Breast epithelium (tissue), 3 donors: ENCODE measurements at regions not wholly inside any gene's neighbourhood (a gene's known extent, or its start where the extent isn't known, plus 50 kb on each side); places are given as distances from the start of the nearest gene placed in this dataset.
A peak's percentile ranks its signal among the peaks of the same experiment; 100 is the strongest.

Source experiments
- CTCF ChIP-seq, 3 donors: fragments of 450-650 bp; IDR thresholded peaks; one replicate each; pipeline ENCODE4 v1.5.1; 2016 to 2017; ENCODE audit warnings: antibody characterized with exemption in 3 of 3, mild to moderate bottlenecking in 3 of 3, moderate library complexity in 3 of 3
- POLR2A ChIP-seq: fragments of 450-650 bp; IDR thresholded peaks from one replicate; pipeline ENCODE4 v1.6.1; 2016; ENCODE audit warnings: antibody characterized with exemption, mild to moderate bottlenecking, moderate library complexity
- POLR2AphosphoS5 ChIP-seq, 3 donors: sonication (generic); formaldehyde crosslinking; IDR thresholded peaks; one replicate each; pipeline ENCODE4 v1.6.1; 2017; ENCODE audit warnings: antibody characterized with exemption in 3 of 3

DNA sequence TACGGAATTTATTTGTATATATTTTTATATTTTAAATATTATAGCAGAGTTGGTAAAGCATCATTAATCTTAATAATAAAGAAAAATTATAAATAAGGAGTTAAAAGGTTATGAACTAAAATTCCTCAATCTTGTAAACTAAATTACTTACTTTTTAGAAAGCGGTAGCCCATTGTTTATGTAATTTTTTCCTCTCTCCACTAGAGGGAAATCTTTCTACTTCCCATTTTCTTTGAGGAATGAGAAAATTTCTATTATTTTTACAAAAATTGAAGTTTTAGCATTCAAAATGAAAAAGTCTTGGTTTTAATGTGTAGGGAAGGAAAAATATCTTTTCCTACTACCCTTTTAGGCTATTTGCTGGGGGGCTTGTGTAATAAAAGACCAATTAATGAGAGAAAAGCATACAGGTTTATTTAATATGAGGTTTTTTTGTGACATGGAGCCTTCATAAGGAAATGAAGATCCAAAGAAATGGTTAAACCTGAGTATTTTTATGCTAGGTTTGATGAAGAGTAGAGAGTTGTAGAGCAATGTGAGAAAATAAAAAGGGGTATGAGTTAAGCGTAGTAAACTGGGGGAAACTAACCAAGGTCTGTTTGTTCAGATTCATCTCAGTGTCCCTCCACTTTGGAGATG lies 68.7 kb upstream of the ADAD1 start:
- TF ChIP-seq CTCF (IDR thresholded peaks at IDR 0.05) (peak in 1 of 3 donors; percentile 10), POLR2A (no peak), POLR2AphosphoS5 (IDR thresholded peaks at IDR 0.05) (no peak)
